IMR-90 (cell line): ENCODE measurements at regions not wholly inside any gene's neighbourhood (a gene's known extent, or its start where the extent isn't known, plus 50 kb on each side); places are given as distances from the start of the nearest gene placed in this dataset.
"Not testable (repeated sequence)": the region's sequence is repeated elsewhere in the genome, so short reads cannot be mapped to it uniquely, and the experiment has no call there.

ENCODE experiments used
- ATAC-seq: fragments of 200-7000 bp; cut with Tn5 transposase; 2 replicates; pipeline ENCODE4 v1.9.1; 2020; ENCODE audit warnings: low read depth, mild to moderate bottlenecking, moderate library complexity
- BruUV-seq: library from RNA; stranded (reverse); fragments of 400-500 nt; replicated peaks from 2 replicates; lab custom pipeline; 2021; lab: Mats Ljungman, UMichigan
- CTCF ChIA-PET: fragments of 300-600 bp; formaldehyde crosslinking; extraction: SDS; loops from one replicate; lab custom pipeline; 2021; ENCODE audit warnings: antibody characterized with exemption; lab: Yijun Ruan, JAX
- POLR2A ChIA-PET: fragments of 300-600 bp; sonication (Branson Sonifier 250); formaldehyde crosslinking; loops from one replicate; lab custom pipeline; 2022; ENCODE audit warnings: antibody characterized with exemption; ENCODE audit not compliant: unreplicated experiment; lab: Charles Lee
- DNase-seq: peaks from one replicate; pipeline ENCODE4 v3.0.0; 2013
- H2AFZ ChIP-seq: replicated peaks from 2 replicates; pipeline ENCODE3; 2013; ENCODE audit warnings: low read length, mild to moderate bottlenecking; ENCODE audit not compliant: poor library complexity
- H2AK5ac ChIP-seq: 2 replicates; pipeline ENCODE4 v1.6.1; 2013; ENCODE audit warnings: low read depth, low read length, inconsistent platforms
- H2AK9ac ChIP-seq: replicated peaks from 2 replicates; pipeline ENCODE3; 2013; ENCODE audit warnings: mild to moderate bottlenecking, low read depth, low read length, moderate library complexity; ENCODE audit not compliant: poor library complexity
- H2BK120ac ChIP-seq: 2 replicates; pipeline ENCODE4 v1.6.1; 2013; ENCODE audit warnings: low read depth, low read length, inconsistent platforms
- H2BK15ac ChIP-seq: 3 replicates; pipeline ENCODE4 v1.6.1; 2013; ENCODE audit warnings: low read depth, low read length, inconsistent platforms
- H2BK20ac ChIP-seq: 2 replicates; pipeline ENCODE4 v1.6.1; 2013; ENCODE audit warnings: low read depth, mild to moderate bottlenecking, inconsistent platforms, low read length, moderate library complexity
- H2BK5ac ChIP-seq: 2 replicates; pipeline ENCODE4 v1.6.1; 2013; ENCODE audit warnings: mild to moderate bottlenecking, low read depth, low read length, inconsistent platforms; ENCODE audit not compliant: poor library complexity, severe bottlenecking
- H3K14ac ChIP-seq: replicated peaks from 2 replicates; pipeline ENCODE4 v1.6.1; 2013; ENCODE audit warnings: low read depth, low read length, inconsistent platforms
- H3K18ac ChIP-seq: 2 replicates; pipeline ENCODE4 v1.6.1; 2013; ENCODE audit warnings: low read depth, low read length, control low read depth
- H3K23ac ChIP-seq: 2 replicates; pipeline ENCODE4 v1.6.1; 2013; ENCODE audit warnings: low read depth, low read length, inconsistent platforms
- H3K27ac ChIP-seq: 2 replicates; pipeline ENCODE4 v1.5.1; 2013; ENCODE audit warnings: mild to moderate bottlenecking, control low read depth, low read length; ENCODE audit not compliant: insufficient read depth
- H3K27me3 ChIP-seq: 2 replicates; pipeline ENCODE4 v1.6.1; 2013; ENCODE audit warnings: low read length; ENCODE audit not compliant: control insufficient read depth, insufficient read depth
- H3K36me3 ChIP-seq: 2 replicates; pipeline ENCODE4 v1.6.1; 2013; ENCODE audit warnings: low read length, mixed read lengths; ENCODE audit not compliant: control insufficient read depth, insufficient read depth
- H3K4ac ChIP-seq: 2 replicates; pipeline ENCODE4 v1.6.1; 2013; ENCODE audit warnings: low read depth, low read length, inconsistent platforms
- H3K4me1 ChIP-seq: 2 replicates; pipeline ENCODE4 v1.6.1; 2013; ENCODE audit warnings: low read length, mixed read lengths; ENCODE audit not compliant: control insufficient read depth, insufficient read depth
- H3K4me2 ChIP-seq: 2 replicates; pipeline ENCODE4 v1.6.1; 2013; ENCODE audit warnings: low read depth, mild to moderate bottlenecking, control low read depth, low read length, moderate library complexity
- H3K4me3 ChIP-seq: 2 replicates; pipeline ENCODE4 v1.5.1; 2013; ENCODE audit warnings: low read depth, mild to moderate bottlenecking, control low read depth, low read length, moderate library complexity; ENCODE audit not compliant: insufficient read depth
- H3K56ac ChIP-seq: 2 replicates; pipeline ENCODE4 v1.6.1; 2013; ENCODE audit warnings: low read length, inconsistent platforms; ENCODE audit not compliant: insufficient read depth; ENCODE audit errors: extremely low read depth
- H3K79me1 ChIP-seq, 2 experiments: 2 replicates each; pipeline ENCODE4 v1.6.1; 2013; ENCODE audit warnings: low read length in 2 of 2, inconsistent platforms in 1 of 2, low read depth in 1 of 2
- H3K9ac ChIP-seq: 2 replicates; pipeline ENCODE4 v1.6.1; 2013; ENCODE audit warnings: low read depth, low read length, control low read depth
- H3K9me1 ChIP-seq: 2 replicates; pipeline ENCODE4 v1.6.1; 2013; ENCODE audit warnings: low read length, inconsistent platforms; ENCODE audit not compliant: insufficient read depth
- H3K9me3 ChIP-seq: 2 replicates; pipeline ENCODE4 v1.6.1; 2013; ENCODE audit warnings: low read length; ENCODE audit not compliant: control insufficient read depth, insufficient read depth
- H4K20me1 ChIP-seq: 2 replicates; pipeline ENCODE4 v1.6.1; 2013; ENCODE audit warnings: low read length, inconsistent platforms; ENCODE audit not compliant: insufficient read depth
- H4K5ac ChIP-seq: 2 replicates; pipeline ENCODE4 v1.6.1; 2013; ENCODE audit warnings: mild to moderate bottlenecking, low read depth, low read length, control low read depth
- H4K8ac ChIP-seq, 2 experiments: 2 replicates each; pipeline ENCODE4 v1.6.1; 2013; ENCODE audit warnings: low read depth in 2 of 2, low read length in 2 of 2, control low read depth in 1 of 2, inconsistent platforms in 1 of 2
- H4K91ac ChIP-seq: 2 replicates; pipeline ENCODE4 v1.6.1; 2013; ENCODE audit warnings: low read depth, low read length, inconsistent platforms; ENCODE audit not compliant: insufficient read depth
- WGBS, 2 experiments: methylation state at CpG; one replicate each; pipeline versions ENCODE4 v1.1.5 to v1.1.7; 2013; ENCODE audit warnings: missing lambda C conversion rate in 2 of 2; ENCODE audit not compliant: insufficient read length in 1 of 2; ENCODE audit errors: extremely low coverage in 2 of 2; 5-methylcytosine and 5-hydroxymethylcytosine counted together
- dilution Hi-C: fragments of 300-500 bp; cut with HindIII; formaldehyde crosslinking; loops from one replicate; pipeline ENCODE4 v1.14.3; 2018; ENCODE audit warnings: low sequenced_read_pairs; ENCODE audit not compliant: unreplicated experiment
- in situ Hi-C: fragments of 300-500 bp; cut with MboI; formaldehyde crosslinking; loops from 3 replicates; pipeline ENCODE4 v1.14.3; 2019; ENCODE audit warnings: low sequenced_read_pairs, inconsistent platforms, mixed read lengths
- intact Hi-C: fragments of 100-400 bp; cut with micrococcal nuclease; formaldehyde crosslinking; loops from 2 replicates; pipeline ENCODE4 v1.10.0; 2022

DNA sequence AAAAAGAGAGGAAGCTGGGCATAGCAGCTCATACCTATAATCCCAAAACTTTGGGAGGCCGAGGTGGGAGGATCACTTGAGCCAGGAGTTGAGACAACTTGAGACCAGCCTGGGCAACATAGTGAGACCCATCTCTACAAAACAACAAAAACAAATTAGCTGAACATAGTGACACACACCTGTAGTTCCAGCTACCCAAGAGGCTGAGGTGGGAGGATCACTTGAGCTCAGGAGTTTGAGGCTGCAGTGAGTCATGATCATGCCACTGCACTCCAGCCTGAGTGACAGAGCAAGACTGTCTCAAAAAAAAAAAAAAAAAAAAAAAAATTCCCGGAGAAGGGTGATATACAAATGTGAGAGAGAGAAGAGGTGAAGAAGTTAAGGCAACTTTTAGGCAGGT, 143.8 kb downstream of the GLUL start:
- H3K79me1 ChIP-seq, H3K9ac ChIP-seq, H4K20me1 ChIP-seq, POLR2A ChIA-PET, DNase-seq, H3K4ac ChIP-seq, H2BK5ac ChIP-seq, H3K4me1 ChIP-seq, H3K23ac ChIP-seq, H3K18ac ChIP-seq, H3K56ac ChIP-seq, H2AK5ac ChIP-seq, H3K4me2 ChIP-seq, H3K4me3 ChIP-seq, H4K5ac ChIP-seq, intact Hi-C loops, H3K27me3 ChIP-seq, H2AK9ac ChIP-seq, H2BK15ac ChIP-seq, H3K36me3 ChIP-seq, H2BK120ac ChIP-seq, CTCF ChIA-PET, H2AFZ ChIP-seq, in situ Hi-C loops, ATAC-seq, dilution Hi-C loops, H3K27ac ChIP-seq, H3K9me3 ChIP-seq, H3K9me1 ChIP-seq, BruUV-seq, H4K8ac ChIP-seq, H3K14ac ChIP-seq, H4K91ac ChIP-seq, H2BK20ac ChIP-seq: not testable (repeated sequence)
- no CpG with 5 or more reads among the region's 2 CpGs for WGBS, 2 experiments
